H1 (cell line): ENCODE measurements at regions not wholly inside any gene's neighbourhood (a gene's known extent, or its start where the extent isn't known, plus 50 kb on each side); places are given as distances from the start of the nearest gene placed in this dataset.

Source experiments
- CEBPB ChIP-seq: IDR thresholded peaks from 2 replicates; pipeline ENCODE4 v1.6.1; 2012; ENCODE audit warnings: low read depth, low read length
- CHD1 ChIP-seq: IDR thresholded peaks from 2 replicates; pipeline ENCODE4 v1.6.1; 2012; ENCODE audit warnings: low read depth, low read length, improper control_type of control experiment
- E2F6 ChIP-seq: IDR thresholded peaks from 2 replicates; pipeline ENCODE4 v1.6.1; 2012; ENCODE audit warnings: inconsistent platforms

GRCh38 chr4:157973297-157973696 lies 199.5 kb downstream of the GASK1B start (continued):
- TF ChIP-seq E2F6 (no peak), CHD1 (no peak), CEBPB (no peak)
